ENCODE measurements at regions not wholly inside any gene's neighbourhood (a gene's known extent, or its start where the extent isn't known, plus 50 kb on each side); places are given as distances from the start of the nearest gene placed in this dataset.

DNA sequence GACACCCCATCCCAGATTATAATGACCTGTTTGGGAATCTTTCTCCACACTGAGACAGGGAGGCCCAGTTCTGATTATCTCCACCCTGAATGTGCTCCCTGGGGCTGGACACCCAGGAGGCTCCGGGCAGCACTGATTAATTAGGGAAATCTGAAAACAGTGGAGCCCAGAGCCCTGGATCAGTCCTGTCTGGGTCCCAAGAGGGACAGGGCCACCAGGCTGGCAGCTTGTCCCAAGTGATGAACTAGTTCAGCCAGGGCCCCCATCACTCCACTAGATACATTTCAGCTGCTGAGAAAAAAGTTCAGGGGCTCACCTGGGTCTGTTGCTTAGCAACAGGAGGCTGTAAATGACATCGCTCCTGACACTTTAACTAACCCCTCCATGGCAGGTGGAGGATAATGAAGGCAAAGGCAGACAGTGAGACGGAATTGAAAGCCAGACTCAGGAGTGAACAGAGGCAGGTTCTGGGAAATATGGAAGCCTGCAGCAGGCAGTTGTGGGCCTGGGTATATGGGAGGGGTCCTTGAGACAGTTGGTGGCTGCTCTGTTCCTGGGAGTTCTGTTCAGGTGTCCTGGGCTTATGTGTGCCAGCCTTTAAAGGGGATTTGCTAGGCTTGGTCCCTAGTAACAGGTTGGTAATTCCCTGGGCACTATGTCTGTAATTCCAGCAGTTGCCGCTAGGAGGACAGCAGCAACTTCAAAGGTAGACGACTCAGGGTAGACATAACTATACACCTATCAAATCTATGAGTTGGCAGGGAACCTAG is 78.3 kb upstream of the CTNNBL1 start:
- H3K27ac Mint-ChIP-seq, result no peak overlapping the region
- no peaks in the 10 kb centered on the region for H3K4me1 Mint-ChIP-seq
- H3K4me3 Mint-ChIP-seq, result no peak overlapping the region
- H3K36me3 Mint-ChIP-seq, result peaks cover 2% of the 10 kb centered on the region
- DNase-seq (ENCODE audit: low spot score in 2 of 2) (peak in 1 of 2 donors; percentile 41), ATAC-seq (ENCODE audit: low read depth) (peak; percentile 56)
- peaks cover 2% of the 10 kb centered on the region for H3K9me3 Mint-ChIP-seq
- peaks cover 32% of the 10 kb centered on the region for H3K27me3 Mint-ChIP-seq

DNA sequence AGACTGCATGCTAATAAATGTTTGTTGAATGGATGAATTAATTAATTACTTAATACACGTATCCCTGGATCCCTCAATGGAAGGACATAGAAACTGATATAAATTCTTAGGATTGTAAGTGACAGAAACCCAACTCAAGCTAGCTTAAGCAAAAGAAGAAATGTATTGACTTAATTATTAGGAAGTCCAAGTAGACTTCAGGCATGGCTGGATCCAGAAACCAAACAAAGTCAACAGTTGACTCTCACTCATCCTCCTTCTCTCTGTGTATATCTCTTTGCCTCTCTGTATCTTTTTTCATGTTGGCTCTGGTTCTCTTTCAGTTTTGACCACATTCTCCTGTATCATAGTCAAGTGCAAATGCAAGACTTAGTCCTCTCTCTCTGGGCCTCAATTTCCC is 82.0 kb upstream of the CTNNBL1 start:
- no peaks in the 10 kb centered on the region for H3K4me1 Mint-ChIP-seq
- H3K4me3 Mint-ChIP-seq, result no peak overlapping the region
- H3K27ac Mint-ChIP-seq, result no peak overlapping the region
- peaks cover 19% of the 10 kb centered on the region for H3K27me3 Mint-ChIP-seq
- DNase-seq (ENCODE audit: low spot score in 2 of 2), result no peak
- ATAC-seq (ENCODE audit: low read depth), result no peak
- peaks cover 2% of the 10 kb centered on the region for H3K36me3 Mint-ChIP-seq
- H3K9me3 Mint-ChIP-seq, result peaks cover 2% of the 10 kb centered on the region

DNA sequence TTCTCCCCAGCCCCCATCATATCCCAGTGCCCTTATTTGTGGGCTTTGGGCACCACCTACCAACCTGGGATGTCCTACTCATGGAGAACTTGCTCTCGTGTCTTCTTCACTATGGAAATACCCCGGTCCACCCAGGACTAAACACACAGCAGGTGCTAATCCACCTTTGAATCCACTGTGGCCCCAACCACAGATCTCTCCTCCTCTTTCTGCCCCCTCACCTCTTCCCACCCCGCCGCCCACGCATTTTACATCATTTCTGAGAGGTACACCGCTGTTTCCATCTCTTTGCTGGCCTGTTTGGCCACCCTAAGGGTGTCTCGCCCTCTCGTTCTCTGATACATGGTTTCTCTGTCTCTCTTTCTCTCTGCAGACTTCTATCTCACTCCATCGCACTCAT is 82.5 kb upstream of the CTNNBL1 start:
- H3K27me3 Mint-ChIP-seq, result peaks cover 17% of the 10 kb centered on the region
- H3K36me3 Mint-ChIP-seq, result peaks cover 2% of the 10 kb centered on the region
- ATAC-seq (ENCODE audit: low read depth) (no peak), DNase-seq (ENCODE audit: low spot score in 2 of 2) (no peak)
- H3K27ac Mint-ChIP-seq, result no peak overlapping the region
- H3K4me1 Mint-ChIP-seq, result no peaks in the 10 kb centered on the region
- no peak overlapping the region for H3K4me3 Mint-ChIP-seq
- peaks cover 2% of the 10 kb centered on the region for H3K9me3 Mint-ChIP-seq

DNA sequence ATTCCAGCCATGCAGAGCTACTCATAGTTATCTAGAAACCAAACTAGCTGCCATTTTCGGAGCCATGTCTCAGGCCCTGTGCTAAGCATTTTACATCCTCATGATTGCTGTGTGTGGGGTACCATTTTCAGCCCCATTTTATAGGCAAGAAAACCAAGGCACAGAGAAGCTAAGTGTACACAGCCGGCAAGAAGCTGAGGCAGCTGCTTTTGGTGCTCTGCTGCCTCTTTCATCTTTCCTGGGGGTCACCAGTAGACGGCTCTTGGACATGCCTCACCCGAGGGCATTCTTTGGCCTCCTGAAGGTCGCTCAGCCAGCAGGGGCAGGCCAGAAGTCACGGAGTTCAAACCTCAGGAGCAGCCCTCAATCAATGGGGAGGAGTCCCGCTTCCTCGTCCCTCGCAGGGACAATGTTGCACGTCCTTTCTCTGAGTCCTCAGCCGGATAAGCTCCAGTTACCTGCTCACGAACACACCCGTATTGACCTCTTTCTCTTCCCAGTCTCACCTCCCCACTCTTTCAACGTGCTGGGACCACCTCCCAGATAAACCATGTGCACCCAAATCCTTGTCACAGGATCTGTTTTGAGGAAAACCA is 82.6 kb upstream of the BLCAP start:
- ATAC-seq (ENCODE audit: low read depth) (no peak), DNase-seq (ENCODE audit: low spot score in 2 of 2) (no peak)
- Mint-ChIP-seq H3K27ac (no peak overlapping the region), H3K4me1 (no peaks in the 10 kb centered on the region), H3K27me3 (peaks cover 15% of the 10 kb centered on the region), H3K36me3 (peaks cover 2% of the 10 kb centered on the region), H3K9me3 (peaks cover 2% of the 10 kb centered on the region), H3K4me3 (no peak overlapping the region)

DNA sequence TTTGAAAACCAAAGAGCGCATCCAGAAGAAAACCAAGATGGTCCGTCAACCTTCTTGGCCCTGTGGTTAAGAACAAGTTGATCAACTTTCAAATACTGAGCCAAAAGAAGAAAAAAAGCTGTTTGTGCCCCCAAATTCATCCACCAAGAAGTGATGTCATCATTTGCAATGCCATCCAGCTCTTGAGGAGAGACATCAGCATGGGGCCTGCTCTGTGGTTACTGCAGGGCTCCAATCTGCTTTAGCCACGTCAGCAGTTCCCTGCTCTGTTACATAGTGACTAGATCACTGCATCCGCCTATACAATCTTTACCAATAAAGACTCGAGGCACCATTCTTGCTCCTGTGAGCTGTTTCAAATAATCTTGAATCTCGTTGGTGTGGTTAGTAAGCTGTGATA is 75.0 kb upstream of the BLCAP start:
- peaks cover 12% of the 10 kb centered on the region for H3K27me3 Mint-ChIP-seq
- H3K27ac Mint-ChIP-seq, result no peak overlapping the region
- no peak for ATAC-seq (ENCODE audit: low read depth)

DNA sequence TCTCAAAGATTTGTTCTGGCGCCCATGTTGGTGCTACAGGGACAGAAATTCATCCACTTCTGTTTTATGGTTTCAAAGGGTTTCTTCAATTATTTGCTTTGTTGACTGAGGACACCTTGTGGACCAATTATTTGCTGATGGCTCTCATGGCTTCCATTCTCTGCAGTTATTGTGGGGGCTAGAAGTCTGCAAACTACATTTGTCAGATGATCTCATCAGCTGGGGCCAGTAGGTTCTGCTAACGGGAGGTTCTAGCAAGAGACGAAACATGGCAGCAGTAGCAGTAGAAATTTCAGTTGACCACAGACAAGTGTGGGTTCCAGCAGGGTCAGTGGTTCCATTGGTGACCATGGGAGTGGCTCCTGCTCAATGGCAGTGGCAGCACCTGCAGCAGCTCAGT is 72.8 kb upstream of the BLCAP start:
- H3K27me3 Mint-ChIP-seq, result peaks cover 17% of the 10 kb centered on the region
- H3K4me3 Mint-ChIP-seq, result no peak overlapping the region
- ATAC-seq (ENCODE audit: low read depth), result no peak
- DNase-seq (ENCODE audit: low spot score in 2 of 2), result no peak
- peaks cover 4% of the 10 kb centered on the region for H3K9me3 Mint-ChIP-seq
- H3K27ac Mint-ChIP-seq, result no peak overlapping the region
- no peaks in the 10 kb centered on the region for H3K4me1 Mint-ChIP-seq
- H3K36me3 Mint-ChIP-seq, result no peaks in the 10 kb centered on the region

More for the DNA sequence above, 75.0 kb upstream of the BLCAP start:
- Mint-ChIP-seq H3K4me1 (no peaks in the 10 kb centered on the region), H3K9me3 (peaks cover 4% of the 10 kb centered on the region), H3K36me3 (no peaks in the 10 kb centered on the region), H3K4me3 (no peak overlapping the region)
- no peak for DNase-seq (ENCODE audit: low spot score in 2 of 2)

DNA sequence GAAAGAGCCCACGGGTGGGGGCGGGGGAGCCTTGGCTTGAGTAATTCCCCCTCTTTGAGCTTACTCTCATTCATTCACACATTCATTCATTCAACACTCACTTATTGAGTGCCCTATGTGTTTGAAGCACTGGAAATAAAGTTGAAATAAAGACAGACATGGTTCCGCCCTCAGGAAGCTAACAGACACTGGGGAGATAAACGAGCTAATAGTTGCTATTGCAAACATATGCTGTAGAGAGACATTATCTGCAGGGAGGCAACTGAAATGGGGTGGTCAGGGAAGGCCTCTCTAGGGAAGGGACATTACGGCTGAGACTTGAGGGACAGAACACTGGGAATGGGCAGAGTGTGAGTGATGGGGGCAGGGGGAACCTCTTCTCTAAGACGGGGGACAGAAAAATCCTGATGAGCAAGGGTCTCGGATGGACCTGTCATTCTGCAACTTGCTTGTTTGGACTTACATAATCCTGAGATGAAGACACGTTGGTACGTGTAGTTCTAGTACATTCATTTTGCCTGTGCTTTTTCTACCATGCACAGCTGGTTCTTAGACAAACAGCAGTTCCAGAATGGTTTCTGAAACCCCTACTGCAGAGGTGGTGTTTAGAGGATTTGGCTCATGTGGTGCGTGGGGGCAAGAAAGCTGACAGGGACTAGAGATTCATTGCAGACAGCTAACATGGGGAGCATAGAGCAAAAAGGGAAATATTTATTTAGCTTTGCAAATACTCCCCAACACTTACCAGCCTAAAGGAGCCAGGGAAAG is 71.1 kb upstream of the BLCAP start:
- H3K4me1 Mint-ChIP-seq, result no peaks in the 10 kb centered on the region
- peaks cover 2% of the 10 kb centered on the region for H3K9me3 Mint-ChIP-seq
- no peak overlapping the region for H3K27ac Mint-ChIP-seq
- ATAC-seq (ENCODE audit: low read depth) (no peak), DNase-seq (ENCODE audit: low spot score in 2 of 2) (no peak)
- H3K36me3 Mint-ChIP-seq, result no peaks in the 10 kb centered on the region
- peaks cover 13% of the 10 kb centered on the region for H3K27me3 Mint-ChIP-seq
- no peak overlapping the region for H3K4me3 Mint-ChIP-seq

DNA sequence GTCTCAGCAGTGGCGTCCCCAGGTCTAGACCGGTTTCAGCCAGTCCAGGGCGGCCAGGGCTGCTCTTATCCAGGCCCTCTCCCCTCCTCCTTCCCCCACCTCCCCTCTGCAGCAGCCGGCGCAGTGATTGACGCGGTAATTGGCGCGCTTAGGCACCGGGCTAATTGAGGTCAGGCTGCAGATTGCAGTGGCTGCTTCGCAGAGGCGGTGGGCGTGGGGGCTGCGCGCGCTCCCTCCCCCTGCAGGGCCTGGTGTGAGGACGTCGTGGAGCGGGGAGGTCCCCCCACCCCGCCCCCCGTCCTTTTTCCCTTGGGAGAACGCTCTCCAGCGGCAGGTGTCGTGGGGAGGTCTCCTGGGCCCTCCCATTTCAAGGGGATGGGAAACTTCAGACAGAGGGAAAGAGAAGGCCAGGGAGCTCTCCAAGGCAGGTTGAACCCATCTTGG is 70.4 kb upstream of the BLCAP start:
- Mint-ChIP-seq H3K27me3 (peaks cover 14% of the 10 kb centered on the region), H3K4me3 (no peak overlapping the region), H3K36me3 (no peaks in the 10 kb centered on the region), H3K9me3 (no peaks in the 10 kb centered on the region), H3K27ac (no peak overlapping the region), H3K4me1 (no peaks in the 10 kb centered on the region)
- no peak for DNase-seq (ENCODE audit: low spot score in 2 of 2)
- ATAC-seq (ENCODE audit: low read depth), result no peak

DNA sequence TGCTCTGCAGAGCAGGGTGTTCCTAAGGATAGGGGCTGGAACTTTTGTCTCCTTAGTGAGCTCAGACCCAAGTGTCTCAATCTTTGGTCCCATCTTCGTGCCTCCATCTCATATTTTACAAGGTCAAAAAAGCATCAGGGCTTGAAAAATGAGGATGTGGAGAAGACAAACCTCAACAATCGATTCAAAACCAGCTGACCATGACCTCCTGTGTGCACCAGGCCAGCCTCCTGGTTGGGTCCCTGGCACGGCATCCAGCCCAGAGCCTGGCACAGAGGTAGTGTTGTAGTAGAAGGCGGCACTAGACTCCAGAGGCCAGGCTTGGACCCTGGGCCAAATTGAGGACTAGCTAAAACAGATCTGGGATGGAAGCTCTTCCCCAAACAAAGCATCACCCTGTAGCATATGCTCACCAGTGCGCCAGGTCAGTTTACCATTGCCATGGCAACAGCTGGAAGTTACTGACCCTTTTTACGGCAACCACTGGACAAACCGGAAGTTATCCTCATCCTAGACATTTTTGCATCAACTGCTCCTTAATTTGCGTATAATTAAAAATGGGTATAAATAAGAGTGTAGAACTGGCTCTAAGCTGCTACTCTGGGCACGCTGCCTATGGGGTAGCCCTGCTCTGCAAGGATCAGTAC is 69.3 kb upstream of the BLCAP start:
- peak; percentile 29 for ATAC-seq (ENCODE audit: low read depth)
- Mint-ChIP-seq H3K9me3 (no peaks in the 10 kb centered on the region), H3K36me3 (no peaks in the 10 kb centered on the region), H3K4me3 (no peak overlapping the region), H3K4me1 (no peaks in the 10 kb centered on the region), H3K27me3 (peaks cover 16% of the 10 kb centered on the region), H3K27ac (no peak overlapping the region)
- no peak for DNase-seq (ENCODE audit: low spot score in 2 of 2)

DNA sequence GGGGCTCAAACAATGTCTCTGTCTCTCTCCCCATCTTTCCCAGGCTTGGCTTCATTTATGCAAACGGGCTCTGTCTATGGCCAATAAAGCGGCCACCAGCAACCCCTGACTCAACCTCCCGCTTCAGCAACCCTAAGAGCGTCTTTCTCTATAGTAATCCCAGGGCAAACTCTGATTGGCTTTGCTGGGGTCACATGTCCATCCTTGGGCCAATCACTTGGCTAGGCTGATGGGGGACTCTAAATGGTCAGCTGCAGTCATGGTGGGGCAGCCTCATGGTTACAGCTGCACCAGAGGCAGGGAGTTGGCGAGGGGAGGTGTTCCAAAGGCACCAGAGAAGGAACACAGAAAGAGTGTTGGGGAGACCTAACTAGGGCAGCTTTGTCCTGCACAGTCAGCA is 68.5 kb upstream of the BLCAP start:
- no peaks in the 10 kb centered on the region for H3K4me1 Mint-ChIP-seq
- DNase-seq (ENCODE audit: low spot score in 2 of 2) (no peak), ATAC-seq (ENCODE audit: low read depth) (no peak)
- H3K36me3 Mint-ChIP-seq, result no peaks in the 10 kb centered on the region
- no peak overlapping the region for H3K27ac Mint-ChIP-seq
- no peaks in the 10 kb centered on the region for H3K9me3 Mint-ChIP-seq
- no peak overlapping the region for H3K4me3 Mint-ChIP-seq
- H3K27me3 Mint-ChIP-seq, result peaks cover 20% of the 10 kb centered on the region

DNA sequence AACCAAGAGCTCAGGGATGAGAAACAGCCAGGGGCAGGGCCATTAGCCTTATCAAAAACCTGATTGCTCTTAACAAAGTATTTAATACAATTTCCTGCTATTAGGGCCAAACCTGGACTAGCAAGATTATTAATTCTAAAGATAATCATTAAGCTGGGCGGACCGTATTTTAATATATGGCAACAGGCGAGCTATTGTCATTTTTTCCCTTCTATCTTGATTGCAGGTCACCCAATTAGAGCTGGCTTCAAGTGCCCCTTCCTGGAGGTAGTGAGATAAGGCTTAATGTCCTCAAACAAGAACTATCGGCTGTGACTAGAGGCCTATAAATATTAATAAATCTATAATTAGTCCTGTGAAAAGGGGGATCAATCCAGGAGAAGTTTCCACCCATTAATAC is 66.0 kb upstream of the BLCAP start:
- peaks cover 23% of the 10 kb centered on the region for H3K27me3 Mint-ChIP-seq
- no peak for ATAC-seq (ENCODE audit: low read depth)

DNA sequence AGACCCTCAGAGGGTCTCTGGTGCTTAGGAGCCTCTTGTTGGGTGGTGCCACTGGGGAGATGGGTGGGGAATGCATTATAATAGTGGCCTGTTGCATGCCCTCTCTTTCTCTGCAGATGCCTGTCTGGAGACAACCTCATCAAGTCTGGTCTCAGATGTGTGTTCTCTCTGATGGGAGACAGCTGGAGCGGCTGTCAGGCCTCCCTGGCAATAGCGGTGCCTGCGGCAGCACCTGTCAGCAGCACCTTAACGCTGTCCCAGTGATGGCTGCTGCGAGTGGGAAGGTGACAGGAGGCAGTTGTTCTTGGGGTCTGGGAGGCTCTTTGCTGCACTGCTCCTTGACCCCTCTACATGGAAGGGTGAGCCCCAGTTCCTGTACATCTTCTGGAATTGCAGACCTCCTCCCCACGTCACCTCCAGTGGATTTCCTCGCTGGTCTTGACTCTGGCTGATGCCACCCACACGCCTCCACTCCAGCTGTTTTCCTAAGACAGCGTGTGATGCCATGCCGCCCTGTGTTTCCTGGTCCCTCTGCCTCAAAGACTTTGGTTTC is 63.3 kb upstream of the BLCAP start:
- ATAC-seq (ENCODE audit: low read depth) (no peak), DNase-seq (ENCODE audit: low spot score in 2 of 2) (no peak)
- Mint-ChIP-seq H3K4me1 (no peaks in the 10 kb centered on the region), H3K4me3 (no peak overlapping the region), H3K9me3 (peaks cover 5% of the 10 kb centered on the region), H3K27ac (no peak overlapping the region), H3K36me3 (no peaks in the 10 kb centered on the region), H3K27me3 (peaks cover 16% of the 10 kb centered on the region)

More for the DNA sequence above, 66.0 kb upstream of the BLCAP start:
- no peaks in the 10 kb centered on the region for H3K4me1 Mint-ChIP-seq
- no peak overlapping the region for H3K4me3 Mint-ChIP-seq
- H3K27ac Mint-ChIP-seq, result no peak overlapping the region
- no peak for DNase-seq (ENCODE audit: low spot score in 2 of 2)
- H3K9me3 Mint-ChIP-seq, result no peaks in the 10 kb centered on the region
- no peaks in the 10 kb centered on the region for H3K36me3 Mint-ChIP-seq

DNA sequence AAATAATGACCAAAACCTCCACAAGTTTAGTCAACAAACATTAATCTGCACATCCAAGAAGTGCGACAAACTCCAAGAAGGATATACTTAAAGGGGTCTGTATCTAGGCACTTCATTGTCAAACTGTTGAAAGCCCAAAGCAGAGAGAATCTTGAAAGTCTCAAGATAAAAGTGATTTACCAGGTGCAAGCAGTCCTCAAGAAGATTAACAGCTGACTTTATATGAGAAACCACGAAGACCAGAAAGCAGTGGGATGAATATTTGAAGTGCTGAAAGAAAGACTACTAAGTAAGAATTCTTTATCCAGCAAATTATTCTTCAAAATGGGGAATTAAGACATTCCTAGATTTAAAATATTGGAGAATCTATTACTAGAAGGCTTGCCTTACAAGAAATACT is 58.4 kb upstream of the BLCAP start:
- DNase-seq (ENCODE audit: low spot score in 2 of 2), result no peak
- Mint-ChIP-seq H3K4me1 (no peaks in the 10 kb centered on the region), H3K36me3 (no peaks in the 10 kb centered on the region), H3K27me3 (peaks cover 23% of the 10 kb centered on the region), H3K4me3 (no peak overlapping the region), H3K27ac (no peak overlapping the region), H3K9me3 (peaks cover 10% of the 10 kb centered on the region)
- no peak for ATAC-seq (ENCODE audit: low read depth)
